C4-2B (cell line): ENCODE measurements at regions not wholly inside any gene's neighbourhood (a gene's known extent, or its start where the extent isn't known, plus 50 kb on each side); places are given as distances from the start of the nearest gene placed in this dataset.
"Not testable (repeated sequence)": the region's sequence is repeated elsewhere in the genome, so short reads cannot be mapped to it uniquely, and the experiment has no call there.

Experiments used
- H3K27ac ChIP-seq: fragments of 450-650 bp; 2 replicates; pipeline ENCODE4 v1.5.1; 2017
- ZFX ChIP-seq: fragments of 450-650 bp; IDR thresholded peaks from 2 replicates; pipeline ENCODE4 v1.6.1; 2017
- TF ChIP-seq, protein P1 (sequence below): fragments of 450-650 bp; conservative IDR thresholded peaks from 2 replicates; pipeline ENCODE4 v1.5.1; 2017; ENCODE audit warnings: mild to moderate bottlenecking

DNA sequence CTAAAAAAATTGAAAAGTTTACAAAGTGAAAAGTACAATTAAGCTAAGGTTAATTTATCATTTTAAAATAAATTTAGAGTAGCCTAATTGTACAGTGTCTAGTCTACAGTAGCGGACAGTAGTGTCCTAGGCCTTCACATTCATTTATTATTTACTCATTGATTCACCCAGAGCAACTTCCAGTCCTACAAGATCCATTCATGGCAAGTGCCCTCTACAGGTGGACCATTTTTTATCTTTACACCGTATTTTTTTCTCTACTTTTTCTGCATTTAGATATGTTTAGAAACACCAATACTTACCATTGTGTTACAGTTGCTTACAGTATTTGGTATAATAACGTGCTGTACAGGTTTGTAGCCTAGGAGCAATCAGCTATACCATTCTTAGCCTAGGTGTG is 84.1 kb downstream of the TSN start:
- H3K27ac ChIP-seq, result no peak overlapping the region
- no peak for TF ChIP-seq ZFX
- TF ChIP-seq, protein P1, sequence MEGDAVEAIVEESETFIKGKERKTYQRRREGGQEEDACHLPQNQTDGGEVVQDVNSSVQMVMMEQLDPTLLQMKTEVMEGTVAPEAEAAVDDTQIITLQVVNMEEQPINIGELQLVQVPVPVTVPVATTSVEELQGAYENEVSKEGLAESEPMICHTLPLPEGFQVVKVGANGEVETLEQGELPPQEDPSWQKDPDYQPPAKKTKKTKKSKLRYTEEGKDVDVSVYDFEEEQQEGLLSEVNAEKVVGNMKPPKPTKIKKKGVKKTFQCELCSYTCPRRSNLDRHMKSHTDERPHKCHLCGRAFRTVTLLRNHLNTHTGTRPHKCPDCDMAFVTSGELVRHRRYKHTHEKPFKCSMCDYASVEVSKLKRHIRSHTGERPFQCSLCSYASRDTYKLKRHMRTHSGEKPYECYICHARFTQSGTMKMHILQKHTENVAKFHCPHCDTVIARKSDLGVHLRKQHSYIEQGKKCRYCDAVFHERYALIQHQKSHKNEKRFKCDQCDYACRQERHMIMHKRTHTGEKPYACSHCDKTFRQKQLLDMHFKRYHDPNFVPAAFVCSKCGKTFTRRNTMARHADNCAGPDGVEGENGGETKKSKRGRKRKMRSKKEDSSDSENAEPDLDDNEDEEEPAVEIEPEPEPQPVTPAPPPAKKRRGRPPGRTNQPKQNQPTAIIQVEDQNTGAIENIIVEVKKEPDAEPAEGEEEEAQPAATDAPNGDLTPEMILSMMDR, result peak; percentile 19

DNA sequence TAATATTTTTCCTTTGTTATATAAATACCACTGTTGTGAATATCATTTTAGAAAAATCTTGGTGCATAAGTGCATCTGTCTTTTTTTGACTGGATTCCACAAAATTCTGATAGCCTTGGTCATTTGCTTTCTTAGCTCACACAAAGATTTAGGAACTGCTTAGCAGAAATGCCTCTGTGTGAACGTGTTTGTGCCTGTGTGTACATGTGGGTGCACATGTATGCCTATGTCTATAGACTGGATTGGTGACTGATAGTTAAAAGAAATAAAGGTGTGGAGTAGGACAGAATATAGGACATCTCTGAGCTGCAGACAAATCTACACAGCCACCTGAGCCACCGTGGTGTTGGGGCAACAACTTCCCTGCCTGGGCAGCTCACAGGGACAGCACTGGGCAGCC is 93.8 kb downstream of the TSN start:
- TF ChIP-seq ZFX, result no peak
- TF ChIP-seq, protein P1, result no peak
- H3K27ac ChIP-seq, result no peak overlapping the region

DNA sequence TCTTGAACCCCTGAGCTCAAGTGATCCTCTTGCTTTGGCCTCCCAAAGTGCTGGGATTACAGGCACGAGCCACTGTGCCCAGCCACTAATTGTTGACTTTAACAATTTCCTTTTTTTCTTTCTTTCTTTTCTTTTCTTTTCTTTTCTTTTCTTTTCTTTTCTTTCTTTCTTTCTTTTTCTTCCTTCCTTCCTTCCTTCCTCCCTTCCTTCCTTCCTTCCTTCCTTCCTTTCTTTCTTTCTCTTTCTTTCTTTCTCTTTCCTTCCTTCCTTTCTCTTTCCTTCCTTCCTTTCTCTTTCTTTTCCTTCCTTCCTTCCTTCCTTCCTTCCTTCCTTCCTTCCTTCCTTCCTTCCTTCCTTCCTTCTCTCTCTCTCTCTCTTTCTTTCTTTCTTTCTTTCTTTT is 97.7 kb downstream of the TSN start:
- H3K27ac ChIP-seq, result not testable (repeated sequence)

DNA sequence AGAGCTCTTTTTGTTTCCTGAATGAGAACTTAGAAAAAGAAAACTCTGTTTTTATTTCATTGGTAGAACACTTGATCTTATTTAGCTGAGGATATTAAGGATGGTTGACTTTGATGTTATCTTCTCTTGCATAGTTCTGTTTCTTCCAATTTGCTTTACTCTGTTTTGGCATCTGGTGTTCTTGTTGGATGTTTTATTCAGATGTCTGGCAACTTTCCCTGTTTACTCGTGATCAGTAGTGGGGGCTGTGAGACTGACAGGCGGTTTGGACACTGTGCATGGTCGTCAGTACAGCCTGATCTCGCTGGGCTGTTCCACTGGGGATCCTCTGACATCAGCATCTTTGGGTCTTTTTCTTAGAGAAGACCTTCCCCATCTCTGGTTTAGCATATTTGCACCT is 100.1 kb downstream of the TSN start:
- H3K27ac ChIP-seq, result no peak overlapping the region
- TF ChIP-seq, protein P1, result no peak
- TF ChIP-seq ZFX, result no peak

DNA sequence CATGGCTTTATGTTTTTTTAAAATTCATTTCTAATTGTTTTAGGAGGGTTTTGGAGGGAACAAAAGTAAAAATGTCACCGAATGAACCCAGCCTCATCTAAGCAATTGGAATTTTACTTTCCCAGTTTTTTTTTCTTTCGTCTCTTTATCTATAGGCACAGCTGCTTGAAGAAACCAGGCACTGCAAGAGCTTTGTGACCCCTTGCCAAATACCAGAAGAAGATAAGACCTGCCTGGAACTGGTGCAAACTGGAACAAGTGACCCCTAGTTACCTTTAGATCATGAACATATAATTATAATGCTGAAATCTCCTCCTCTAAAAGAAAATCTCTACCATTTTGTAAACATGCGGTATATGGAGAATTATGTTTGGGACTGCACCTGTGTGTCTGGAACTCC is 100.9 kb downstream of the TSN start:
- TF ChIP-seq, protein P1, result no peak
- TF ChIP-seq ZFX, result no peak
- H3K27ac ChIP-seq, result no peak overlapping the region

DNA sequence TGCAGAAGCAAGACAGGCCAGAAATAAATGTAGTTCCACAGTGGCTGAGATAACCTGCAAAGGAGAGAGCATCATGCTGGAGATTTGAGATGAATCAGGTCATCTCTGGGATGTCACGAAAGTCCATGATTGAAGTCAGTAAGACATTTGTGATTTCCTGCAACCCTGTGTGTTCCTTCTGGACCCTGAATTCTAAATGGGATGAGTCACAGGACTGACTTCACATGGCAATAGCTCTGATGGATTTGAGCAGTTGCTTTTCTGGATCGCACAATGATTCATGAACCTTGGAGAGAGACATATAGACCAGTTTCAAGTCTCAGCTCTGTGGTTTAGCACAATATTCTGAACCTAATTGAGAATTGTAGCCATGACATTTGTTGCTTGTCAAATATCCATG is 102.9 kb downstream of the TSN start:
- H3K27ac ChIP-seq, result no peak overlapping the region
- TF ChIP-seq ZFX, result no peak
- TF ChIP-seq, protein P1, result no peak

DNA sequence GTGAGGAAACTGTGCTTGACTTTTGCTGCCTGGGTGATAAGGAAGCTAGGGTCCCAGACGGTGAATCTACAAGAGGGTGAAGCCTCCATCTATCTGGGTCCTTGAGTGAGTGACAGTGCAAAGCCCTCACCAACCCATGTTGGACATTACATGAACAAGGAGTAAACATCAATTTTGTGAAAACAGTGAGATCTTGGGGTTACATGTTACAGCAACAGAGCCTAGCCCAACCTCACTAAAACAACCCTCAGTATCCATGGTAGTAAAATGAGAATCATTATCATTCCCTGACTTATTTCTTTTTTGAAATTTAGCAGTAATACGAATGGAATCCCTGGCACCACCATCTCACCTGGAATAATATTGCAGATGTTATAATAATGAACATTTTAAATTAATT is 103.4 kb downstream of the TSN start:
- TF ChIP-seq ZFX, result no peak
- TF ChIP-seq, protein P1, result no peak
- H3K27ac ChIP-seq, result no peak overlapping the region

DNA sequence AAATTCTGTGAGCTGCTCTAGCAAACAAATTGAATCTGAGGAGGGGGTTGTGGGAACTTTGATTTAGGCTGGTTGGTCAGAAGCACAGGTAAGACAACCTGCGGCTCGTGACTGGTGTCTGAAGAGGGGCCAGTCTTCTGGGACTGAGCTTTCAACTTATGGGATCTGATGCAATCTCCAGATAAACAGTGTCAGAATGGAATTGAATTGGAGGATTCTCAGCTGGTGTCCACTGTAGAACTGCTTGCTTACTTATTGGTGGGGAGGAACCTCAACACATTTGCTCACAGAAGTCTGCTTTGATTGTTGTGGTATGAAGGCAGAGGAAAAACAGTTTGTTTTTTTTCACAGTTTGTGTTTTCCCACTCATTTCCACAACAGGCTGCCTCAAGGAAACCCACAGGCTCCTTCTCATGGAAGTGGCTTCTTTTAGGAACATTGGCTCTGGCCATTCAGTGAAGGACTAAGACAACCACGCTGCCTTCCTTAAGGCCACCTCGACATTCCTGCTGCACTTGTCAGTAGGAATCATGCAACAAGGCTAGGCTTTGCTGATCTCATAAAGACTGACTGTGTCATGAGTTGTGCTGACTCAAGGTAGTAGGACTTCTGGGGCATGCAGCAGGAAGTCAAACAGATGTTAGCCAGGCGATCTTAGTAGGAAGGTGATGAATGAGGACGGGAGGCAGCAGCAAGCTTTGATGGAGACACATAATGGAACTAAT is 104.7 kb downstream of the TSN start:
- no peak overlapping the region for H3K27ac ChIP-seq
- no peak for TF ChIP-seq ZFX
- TF ChIP-seq, protein P1, result no peak
